Stomach smooth muscle (tissue), 2 donors: ENCODE measurements at regions not wholly inside any gene's neighbourhood (a gene's known extent, or its start where the extent isn't known, plus 50 kb on each side); places are given as distances from the start of the nearest gene placed in this dataset.

Experiments
- H3K27ac ChIP-seq: one replicate; pipeline ENCODE4 v1.7.0; 2013; ENCODE audit warnings: mild to moderate bottlenecking, low read length, inconsistent platforms
- H3K27me3 ChIP-seq, 2 donors: one replicate each; pipeline ENCODE4 v1.7.0; 2013; ENCODE audit warnings: low read length in 2 of 2; ENCODE audit not compliant: insufficient read depth in 2 of 2, control insufficient read depth in 1 of 2
- H3K36me3 ChIP-seq, 2 donors: one replicate each; pipeline ENCODE4 v1.7.0; 2013; ENCODE audit warnings: low read length in 2 of 2; ENCODE audit not compliant: control insufficient read depth in 2 of 2, insufficient read depth in 2 of 2
- H3K4me1 ChIP-seq: one replicate; pipeline ENCODE4 v1.7.0; 2013; ENCODE audit warnings: low read length; ENCODE audit not compliant: control insufficient read depth, insufficient read depth
- H3K4me3 ChIP-seq, 2 donors: one replicate each; pipeline ENCODE4 v1.7.0; 2013; ENCODE audit warnings: low read length in 2 of 2
- H3K9ac ChIP-seq, 2 donors: one replicate each; pipeline ENCODE4 v1.7.0; 2013; ENCODE audit warnings: low read length in 2 of 2, mild to moderate bottlenecking in 1 of 2
- H3K9me3 ChIP-seq, 2 donors: one replicate each; pipeline ENCODE4 v1.7.0; 2013; ENCODE audit warnings: low read length in 2 of 2; ENCODE audit not compliant: control insufficient read depth in 2 of 2
- donor health status: healthy.
- donor health status: Pancreatic carcinoma.

DNA sequence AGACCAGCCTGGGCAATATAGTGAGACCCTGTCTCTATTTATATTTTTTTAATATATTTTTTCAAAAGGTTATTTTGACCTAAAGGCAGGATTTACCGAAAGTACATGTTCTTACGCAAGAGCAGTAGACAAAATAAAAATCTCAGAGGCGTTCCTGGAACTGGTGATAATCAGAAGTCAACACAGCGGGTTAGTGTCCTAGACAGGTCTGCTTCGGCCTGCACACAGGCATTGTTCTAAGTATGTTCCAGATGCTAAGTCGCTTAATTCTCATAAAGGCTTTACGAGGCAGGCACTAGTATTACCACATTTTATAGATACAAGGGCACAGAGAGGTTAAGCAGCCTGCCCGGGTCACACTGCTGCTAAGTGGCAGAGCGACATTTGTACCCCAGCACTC, 56.9 kb upstream of the SLC25A33 start:
- Histone ChIP-seq H3K4me3 (no peak overlapping the region), H3K27ac (no peak overlapping the region), H3K9me3 (no peaks in the 10 kb centered on the region), H3K4me1 (no peaks in the 10 kb centered on the region), H3K9ac (no peak overlapping the region), H3K36me3 (no peaks in the 10 kb centered on the region), H3K27me3 (no peaks in the 10 kb centered on the region)

DNA sequence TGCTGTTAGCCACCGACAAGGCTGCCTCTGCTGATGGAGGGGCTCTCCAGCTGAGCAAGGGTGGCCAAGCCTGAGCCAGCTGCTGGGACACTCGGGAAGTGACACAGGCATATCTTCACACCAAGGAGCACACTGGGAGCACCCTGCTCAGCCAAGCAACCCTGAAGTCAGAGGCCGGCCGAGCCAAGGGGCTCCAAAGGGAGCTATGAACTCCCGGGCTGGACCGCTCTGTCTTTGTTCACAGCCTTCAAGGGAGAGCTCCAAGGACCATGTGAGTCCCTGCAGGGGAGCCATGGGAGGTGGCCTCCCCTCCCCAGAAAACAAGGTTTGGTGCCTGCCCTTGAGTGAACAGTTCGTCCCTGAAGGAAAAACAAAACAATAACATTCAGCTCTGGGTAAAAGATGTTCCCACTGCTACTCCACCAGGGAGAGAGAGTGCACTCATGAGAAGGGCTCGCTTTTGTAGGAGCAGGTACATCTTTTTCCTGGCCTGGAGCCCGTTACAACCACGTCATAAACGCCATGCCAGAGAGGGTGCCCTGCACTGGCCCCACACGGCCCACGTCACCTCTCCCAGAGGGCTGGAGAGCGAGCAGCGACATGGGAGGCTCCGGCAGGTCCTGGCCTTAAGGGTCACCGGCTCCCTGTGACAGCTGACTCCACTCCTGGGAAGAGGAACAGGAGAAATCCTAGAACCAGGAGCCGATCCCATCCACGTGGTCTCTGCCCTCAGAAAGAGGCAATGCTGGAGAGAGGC, 56.3 kb upstream of the SLC25A33 start:
- Histone ChIP-seq H3K27me3 (no peaks in the 10 kb centered on the region), H3K4me3 (no peak overlapping the region), H3K4me1 (no peaks in the 10 kb centered on the region), H3K36me3 (no peaks in the 10 kb centered on the region), H3K9me3 (no peaks in the 10 kb centered on the region), H3K27ac (no peak overlapping the region), H3K9ac (no peak overlapping the region)

DNA sequence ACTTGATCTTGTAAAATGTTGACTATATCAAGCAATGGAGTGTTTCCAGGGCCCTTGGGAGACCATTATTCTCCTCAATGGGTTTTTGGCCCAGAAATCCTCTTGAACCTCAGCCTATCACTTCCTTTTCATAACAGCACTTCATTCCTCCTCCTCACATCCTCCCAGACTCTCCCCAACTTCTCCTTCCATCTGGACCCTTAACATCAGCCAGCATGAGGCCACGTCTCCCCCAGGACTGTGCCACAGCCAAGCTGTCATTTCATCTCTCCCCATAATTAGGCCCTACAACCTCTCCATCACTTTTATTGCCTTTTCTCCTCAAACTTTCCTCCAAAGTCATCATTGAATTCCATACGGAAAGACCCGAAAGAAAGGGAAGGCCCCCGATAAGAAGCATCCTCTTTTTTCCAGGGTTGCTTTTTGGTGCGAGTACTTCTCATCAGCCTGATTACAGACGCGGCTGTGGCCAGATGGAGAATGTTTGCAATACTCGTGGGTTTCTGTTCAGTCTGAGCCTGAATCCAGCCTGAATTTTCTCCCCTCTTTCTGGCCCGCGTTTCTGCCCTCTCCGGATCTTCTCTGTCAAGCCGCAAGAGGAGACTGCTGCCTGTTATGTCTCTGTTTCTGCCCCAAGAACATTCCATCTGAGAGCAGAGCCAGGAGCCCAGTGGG, 52.7 kb upstream of the SLC25A33 start:
- Histone ChIP-seq H3K4me3 (no peak overlapping the region), H3K9ac (no peak overlapping the region), H3K4me1 (no peaks in the 10 kb centered on the region), H3K27ac (no peak overlapping the region), H3K9me3 (no peaks in the 10 kb centered on the region), H3K36me3 (no peaks in the 10 kb centered on the region), H3K27me3 (no peaks in the 10 kb centered on the region)
